Stimulated activated CD8-positive, alpha-beta memory T cell treated with anti-CD3 and anti-CD28 coated beads, Interleukin-2, amount 100 ng/mL, for 48 hours (primary cell): ENCODE measurements at regions not wholly inside any gene's neighbourhood (a gene's known extent, or its start where the extent isn't known, plus 50 kb on each side); places are given as distances from the start of the nearest gene placed in this dataset.

ENCODE experiments used
- DNase-seq, 2 donors: peaks; one replicate each; pipeline ENCODE4 v3.0.0-alpha.2; 2020; ENCODE audit warnings: low read depth in 2 of 2

GRCh38 chr9:89655990-89656657 lies 51.3 kb downstream of the GADD45G start:
- no peak for DNase-seq

GRCh38 chr9:89657295-89657694 lies 52.5 kb downstream of the GADD45G start:
- no peak for DNase-seq

- no peak for DNase-seq
These were observed 53.0 kb downstream of the GADD45G start for GRCh38 chr9:89657765-89658164.

- no peak for DNase-seq
These were observed 53.6 kb downstream of the GADD45G start for GRCh38 chr9:89658401-89658800.

GRCh38 chr9:89658931-89659330 lies 54.1 kb downstream of the GADD45G start:
- DNase-seq, result no peak

GRCh38 chr9:89659473-89659872 lies 54.7 kb downstream of the GADD45G start:
- no peak for DNase-seq

GRCh38 chr9:89659891-89660685 lies 55.3 kb downstream of the GADD45G start:
- no peak for DNase-seq

- no peak for DNase-seq
These were observed 56.7 kb downstream of the GADD45G start for GRCh38 chr9:89661391-89661949.

GRCh38 chr9:89661956-89662717 lies 57.3 kb downstream of the GADD45G start:
- DNase-seq, result no peak

GRCh38 chr9:89662718-89663613 lies 58.2 kb downstream of the GADD45G start:
- DNase-seq, result no peak

GRCh38 chr9:89663614-89663970 lies 58.8 kb downstream of the GADD45G start:
- DNase-seq, result no peak

GRCh38 chr9:89664010-89664409 lies 59.2 kb downstream of the GADD45G start:
- DNase-seq, result no peak

GRCh38 chr9:89664896-89665329 lies 60.1 kb downstream of the GADD45G start:
- DNase-seq, result no peak

GRCh38 chr9:89666364-89666763 lies 61.6 kb downstream of the GADD45G start:
- DNase-seq, result no peak

GRCh38 chr9:89666950-89667349 lies 62.1 kb downstream of the GADD45G start:
- DNase-seq, result no peak

- no peak for DNase-seq
These were observed 62.9 kb downstream of the GADD45G start for GRCh38 chr9:89667726-89668125.

- DNase-seq, result no peak
These were observed 63.5 kb downstream of the GADD45G start for GRCh38 chr9:89668216-89668865.

GRCh38 chr9:89668866-89669246 lies 64.0 kb downstream of the GADD45G start:
- no peak for DNase-seq

GRCh38 chr9:89669361-89669842 lies 64.6 kb downstream of the GADD45G start:
- DNase-seq, result no peak

GRCh38 chr9:89670114-89670513 lies 65.3 kb downstream of the GADD45G start:
- DNase-seq, result no peak
